ENCODE measurements at regions not wholly inside any gene's neighbourhood (a gene's known extent, or its start where the extent isn't known, plus 50 kb on each side); places are given as distances from the start of the nearest gene placed in this dataset.
"Not testable (repeated sequence)": the region's sequence is repeated elsewhere in the genome, so short reads cannot be mapped to it uniquely, and the experiment has no call there.

DNA sequence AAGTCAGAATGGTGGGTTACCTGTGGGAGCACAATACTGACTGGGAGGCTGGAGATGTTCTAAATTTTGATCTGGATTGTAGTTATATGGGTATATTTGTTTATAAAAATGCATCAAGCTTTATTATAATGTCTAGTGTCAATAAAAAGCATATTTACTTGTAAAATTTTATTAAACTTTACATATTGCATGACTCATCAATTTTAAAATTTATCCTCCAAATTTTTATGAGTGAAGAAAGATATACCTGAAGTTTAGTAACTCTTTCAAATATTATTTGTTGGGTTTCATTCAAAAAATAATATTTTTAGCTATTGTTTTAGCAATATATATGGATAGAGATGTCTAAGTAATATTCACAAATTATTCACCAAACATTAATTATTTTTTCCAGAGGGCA, 103.0 kb downstream of the ANXA5 start:
- Histone ChIP-seq H3K9me3 (no peaks in the 10 kb centered on the region), H3K27me3 (replicated peaks; ENCODE audit: insufficient read depth) (no peaks in the 10 kb centered on the region), H3K27ac (no peak overlapping the region), H3K4me1 (replicated peaks) (peaks cover 3% of the 10 kb centered on the region), H3K36me3 (no peaks in the 10 kb centered on the region), H3K4me3 (no peak overlapping the region)
- DNase-seq (ENCODE audit: low spot score) = no peak
- TF ChIP-seq POLR2AphosphoS5 (IDR thresholded peaks at IDR 0.05) (no peak), POLR2A (IDR thresholded peaks at IDR 0.05) (no peak)
- TF ChIP-seq, protein P1, sequence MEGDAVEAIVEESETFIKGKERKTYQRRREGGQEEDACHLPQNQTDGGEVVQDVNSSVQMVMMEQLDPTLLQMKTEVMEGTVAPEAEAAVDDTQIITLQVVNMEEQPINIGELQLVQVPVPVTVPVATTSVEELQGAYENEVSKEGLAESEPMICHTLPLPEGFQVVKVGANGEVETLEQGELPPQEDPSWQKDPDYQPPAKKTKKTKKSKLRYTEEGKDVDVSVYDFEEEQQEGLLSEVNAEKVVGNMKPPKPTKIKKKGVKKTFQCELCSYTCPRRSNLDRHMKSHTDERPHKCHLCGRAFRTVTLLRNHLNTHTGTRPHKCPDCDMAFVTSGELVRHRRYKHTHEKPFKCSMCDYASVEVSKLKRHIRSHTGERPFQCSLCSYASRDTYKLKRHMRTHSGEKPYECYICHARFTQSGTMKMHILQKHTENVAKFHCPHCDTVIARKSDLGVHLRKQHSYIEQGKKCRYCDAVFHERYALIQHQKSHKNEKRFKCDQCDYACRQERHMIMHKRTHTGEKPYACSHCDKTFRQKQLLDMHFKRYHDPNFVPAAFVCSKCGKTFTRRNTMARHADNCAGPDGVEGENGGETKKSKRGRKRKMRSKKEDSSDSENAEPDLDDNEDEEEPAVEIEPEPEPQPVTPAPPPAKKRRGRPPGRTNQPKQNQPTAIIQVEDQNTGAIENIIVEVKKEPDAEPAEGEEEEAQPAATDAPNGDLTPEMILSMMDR (IDR thresholded peaks at IDR 0.05) = no peak
- intact Hi-C loops (cut with DNase I) = no loop called here

DNA sequence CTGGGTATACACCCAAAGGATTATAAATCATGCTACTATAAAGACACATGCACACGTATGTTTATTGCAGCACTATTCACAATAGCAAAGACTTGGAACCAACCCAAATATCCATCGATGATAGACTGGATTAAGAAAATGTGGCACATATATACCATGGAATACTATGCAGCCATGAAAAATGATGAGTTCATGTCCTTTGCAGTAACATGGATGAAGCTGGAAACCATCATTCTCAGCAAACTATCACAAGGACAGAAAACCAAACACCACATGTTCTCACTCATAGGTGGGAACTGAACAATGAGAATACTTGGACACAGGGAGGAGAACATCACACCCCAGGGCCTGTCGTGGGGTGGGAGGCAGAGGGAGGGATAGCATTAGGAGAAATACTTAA, 104.5 kb downstream of the ANXA5 start:
- intact Hi-C loops (cut with DNase I); H3K27me3 ChIP-seq (replicated peaks; ENCODE audit: insufficient read depth); H3K4me1 ChIP-seq (replicated peaks); H3K27ac ChIP-seq; H3K36me3 ChIP-seq; DNase-seq (ENCODE audit: low spot score); H3K9me3 ChIP-seq; H3K4me3 ChIP-seq: not testable (repeated sequence)
- WGBS = 55% methylated on average over 3 of the region's 3 CpGs

DNA sequence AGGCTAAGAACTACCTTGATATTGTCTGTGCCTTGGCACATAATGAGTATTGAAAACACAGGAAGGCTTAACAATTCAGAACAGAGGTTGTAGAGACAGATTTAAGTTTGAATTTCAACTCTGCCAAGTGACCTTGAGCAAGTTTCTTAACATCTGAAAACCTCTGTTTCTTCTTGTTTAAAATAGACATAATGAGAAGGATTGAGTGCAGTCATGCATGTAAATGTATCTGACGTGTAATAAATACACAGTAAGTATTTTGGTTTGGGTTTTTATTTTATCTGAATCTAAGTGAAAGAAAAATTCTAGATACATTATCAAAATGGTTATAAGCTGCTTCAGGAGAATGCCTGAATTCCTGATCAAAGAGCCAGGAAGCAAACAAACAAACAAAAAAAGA, 111.9 kb downstream of the ANXA5 start:
- Histone ChIP-seq H3K4me1 (replicated peaks) (no peaks in the 10 kb centered on the region), H3K36me3 (no peaks in the 10 kb centered on the region), H3K9me3 (no peaks in the 10 kb centered on the region), H3K4me3 (no peak overlapping the region), H3K27me3 (replicated peaks; ENCODE audit: insufficient read depth) (no peaks in the 10 kb centered on the region), H3K27ac (no peak overlapping the region)
- 53% methylated on average over 1 of the region's 1 CpG for WGBS
- intact Hi-C loops (cut with DNase I) = no loop called here
- no peak for DNase-seq (ENCODE audit: low spot score)
- TF ChIP-seq POLR2AphosphoS5 (IDR thresholded peaks at IDR 0.05) (no peak), POLR2A (IDR thresholded peaks at IDR 0.05) (no peak)
- TF ChIP-seq, protein P1 (IDR thresholded peaks at IDR 0.05) = no peak

DNA sequence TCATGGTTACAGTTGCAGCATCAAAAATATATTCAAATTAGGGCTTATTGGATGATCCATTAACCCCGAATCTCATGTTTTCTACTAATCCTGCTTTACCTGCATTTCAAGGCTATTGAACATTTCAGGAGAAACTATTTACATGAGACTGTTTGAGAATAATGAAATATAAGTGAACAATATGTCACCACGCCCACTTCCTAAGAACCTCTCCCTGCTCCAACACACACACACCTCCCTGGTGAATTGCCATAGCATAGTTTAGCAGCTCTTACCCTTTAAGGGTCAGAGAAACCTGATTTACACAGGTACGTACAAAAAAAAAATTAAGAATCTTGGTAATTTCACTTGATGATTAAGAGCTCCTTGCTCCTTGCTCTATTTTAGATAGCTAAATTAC, 113.4 kb downstream of the ANXA5 start:
- H3K4me3 ChIP-seq = no peak overlapping the region
- TF ChIP-seq POLR2AphosphoS5 (IDR thresholded peaks at IDR 0.05) = no peak
- no peak for TF ChIP-seq POLR2A (IDR thresholded peaks at IDR 0.05)
- TF ChIP-seq, protein P1 (IDR thresholded peaks at IDR 0.05) = no peak
- no peak overlapping the region for H3K27ac ChIP-seq
- no peaks in the 10 kb centered on the region for H3K36me3 ChIP-seq
- 68% methylated on average over 3 of the region's 3 CpGs for WGBS
- intact Hi-C loops (cut with DNase I) = no loop called here
- H3K4me1 ChIP-seq (replicated peaks) = no peaks in the 10 kb centered on the region
- no peaks in the 10 kb centered on the region for H3K27me3 ChIP-seq (replicated peaks; ENCODE audit: insufficient read depth)
- no peaks in the 10 kb centered on the region for H3K9me3 ChIP-seq
- no peak for DNase-seq (ENCODE audit: low spot score)

DNA sequence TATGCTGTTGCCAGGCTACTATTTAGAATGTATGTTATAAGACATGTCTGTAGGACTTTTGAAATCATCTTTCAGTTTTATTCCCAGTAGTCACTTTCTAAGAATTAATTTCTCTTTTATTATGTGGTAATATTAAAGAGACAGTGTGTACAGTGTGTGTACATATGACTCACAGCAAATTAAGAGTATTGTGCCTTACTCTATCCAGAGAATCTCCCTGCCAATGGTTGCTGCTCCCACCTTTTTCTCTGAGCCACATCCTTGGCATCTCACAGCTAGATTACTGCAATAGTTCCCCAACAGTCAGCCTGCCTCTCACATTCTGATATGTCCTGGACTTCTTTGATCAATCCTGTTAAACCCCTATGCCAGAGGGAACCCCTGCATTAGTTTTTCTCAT, 114.5 kb downstream of the ANXA5 start:
- TF ChIP-seq POLR2AphosphoS5 (IDR thresholded peaks at IDR 0.05) = no peak
- TF ChIP-seq, protein P1 (IDR thresholded peaks at IDR 0.05) = no peak
- TF ChIP-seq POLR2A (IDR thresholded peaks at IDR 0.05) = no peak
- H3K27me3 ChIP-seq (replicated peaks; ENCODE audit: insufficient read depth) = no peaks in the 10 kb centered on the region
- H3K4me3 ChIP-seq = no peak overlapping the region
- intact Hi-C loops (cut with DNase I) = no loop called here
- H3K4me1 ChIP-seq (replicated peaks) = no peaks in the 10 kb centered on the region
- no peak for DNase-seq (ENCODE audit: low spot score)
- H3K9me3 ChIP-seq = no peaks in the 10 kb centered on the region
- H3K27ac ChIP-seq = no peak overlapping the region
- no peaks in the 10 kb centered on the region for H3K36me3 ChIP-seq

DNA sequence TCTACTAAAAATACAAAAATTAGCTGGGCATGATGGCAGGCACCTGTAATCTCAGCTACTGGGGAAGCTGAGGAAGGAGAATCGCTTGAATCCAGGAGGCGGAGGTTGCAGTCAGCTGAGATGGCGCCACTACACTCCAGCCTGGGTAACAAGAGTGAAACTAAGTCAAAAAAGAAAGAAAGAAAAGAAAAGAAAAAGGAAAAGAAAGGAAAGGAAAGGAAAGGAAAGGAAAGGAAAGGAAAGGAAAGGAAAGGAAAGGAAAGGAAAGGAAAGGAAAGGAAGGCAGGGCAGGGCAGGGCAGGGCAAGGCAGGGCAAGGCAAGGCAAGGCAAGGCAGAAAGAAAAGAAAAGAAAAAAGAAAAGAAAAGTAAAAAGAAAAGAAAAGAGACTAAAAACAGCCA, 121.4 kb downstream of the ANXA5 start:
- H3K27me3 ChIP-seq (replicated peaks; ENCODE audit: insufficient read depth); DNase-seq (ENCODE audit: low spot score); intact Hi-C loops (cut with DNase I); H3K36me3 ChIP-seq; H3K4me3 ChIP-seq; H3K9me3 ChIP-seq; H3K4me1 ChIP-seq (replicated peaks); H3K27ac ChIP-seq: not testable (repeated sequence)
- WGBS = 96% methylated on average over 3 of the region's 3 CpGs

All from prostate gland (tissue), 2 donors.